KOPT-K1 (cell line): ENCODE measurements at regions not wholly inside any gene's neighbourhood (a gene's known extent, or its start where the extent isn't known, plus 50 kb on each side); places are given as distances from the start of the nearest gene placed in this dataset.

Experiments
- H3K27ac ChIP-seq: fragments of 200-600 bp; sonication (generic); 2 replicates; pipeline ENCODE4 v1.5.1; 2016; ENCODE audit warnings: antibody characterized with exemption, mild to moderate bottlenecking, low read depth, low read length; ENCODE audit not compliant: poor library complexity, severe bottlenecking
- H3K36me3 ChIP-seq: fragments of 200-600 bp; sonication (generic); 2 replicates; pipeline ENCODE4 v1.5.1; 2017; ENCODE audit warnings: antibody characterized with exemption, mild to moderate bottlenecking, low read length, moderate library complexity; ENCODE audit not compliant: insufficient read depth
- H3K9me3 ChIP-seq: fragments of 200-600 bp; sonication (generic); 2 replicates; pipeline ENCODE4 v1.5.1; 2017; ENCODE audit warnings: antibody characterized with exemption, low read length, mild to moderate bottlenecking; ENCODE audit not compliant: insufficient read depth, poor library complexity, severe bottlenecking

- H3K27ac ChIP-seq = no peak overlapping the region
- H3K36me3 ChIP-seq = no peaks in the 10 kb centered on the region
- peaks cover 14% of the 10 kb centered on the region for H3K9me3 ChIP-seq
These were observed 160.5 kb downstream of the KLF13 start for GRCh38 chr15:31486906-31487695.

GRCh38 chr15:31487811-31488436 is 161.3 kb downstream of the KLF13 start:
- H3K36me3 ChIP-seq = no peaks in the 10 kb centered on the region
- H3K27ac ChIP-seq = no peak overlapping the region
- peaks cover 21% of the 10 kb centered on the region for H3K9me3 ChIP-seq

GRCh38 chr15:31488437-31489204 is 162.0 kb downstream of the KLF13 start:
- Histone ChIP-seq H3K9me3 (peaks cover 21% of the 10 kb centered on the region), H3K36me3 (no peaks in the 10 kb centered on the region), H3K27ac (no peak overlapping the region)

GRCh38 chr15:31489281-31489680 is 162.6 kb downstream of the KLF13 start:
- Histone ChIP-seq H3K36me3 (no peaks in the 10 kb centered on the region), H3K9me3 (peaks cover 21% of the 10 kb centered on the region), H3K27ac (no peak overlapping the region)

- Histone ChIP-seq H3K27ac (no peak overlapping the region), H3K9me3 (peaks cover 21% of the 10 kb centered on the region), H3K36me3 (no peaks in the 10 kb centered on the region)
These were observed 163.4 kb downstream of the KLF13 start for GRCh38 chr15:31489801-31490646.

- H3K9me3 ChIP-seq = peaks cover 21% of the 10 kb centered on the region
- no peaks in the 10 kb centered on the region for H3K36me3 ChIP-seq
- no peak overlapping the region for H3K27ac ChIP-seq
These were observed 168.2 kb downstream of the KLF13 start for GRCh38 chr15:31494786-31495185.

- no peak overlapping the region for H3K27ac ChIP-seq
- H3K36me3 ChIP-seq = no peaks in the 10 kb centered on the region
- peaks cover 21% of the 10 kb centered on the region for H3K9me3 ChIP-seq
These were observed 168.6 kb downstream of the KLF13 start for GRCh38 chr15:31495281-31495680.

GRCh38 chr15:31497838-31498237 is 171.2 kb downstream of the KLF13 start:
- Histone ChIP-seq H3K27ac (no peak overlapping the region), H3K9me3 (no peaks in the 10 kb centered on the region)

GRCh38 chr15:31498329-31498728 is 171.7 kb downstream of the KLF13 start:
- Histone ChIP-seq H3K27ac (no peak overlapping the region), H3K9me3 (no peaks in the 10 kb centered on the region), H3K36me3 (no peaks in the 10 kb centered on the region)

More at GRCh38 chr15:31497838-31498237, 171.2 kb downstream of the KLF13 start:
- no peaks in the 10 kb centered on the region for H3K36me3 ChIP-seq

- no peaks in the 10 kb centered on the region for H3K36me3 ChIP-seq
- no peak overlapping the region for H3K27ac ChIP-seq
These were observed 172.1 kb downstream of the KLF13 start for GRCh38 chr15:31498756-31499155.

GRCh38 chr15:31499236-31499952 is 172.8 kb downstream of the KLF13 start:
- Histone ChIP-seq H3K36me3 (no peaks in the 10 kb centered on the region), H3K27ac (no peak overlapping the region), H3K9me3 (no peaks in the 10 kb centered on the region)

More at GRCh38 chr15:31498756-31499155, 172.1 kb downstream of the KLF13 start:
- no peaks in the 10 kb centered on the region for H3K9me3 ChIP-seq

GRCh38 chr15:31499953-31500765 is 173.5 kb downstream of the KLF13 start:
- H3K27ac ChIP-seq = no peak overlapping the region
- no peaks in the 10 kb centered on the region for H3K36me3 ChIP-seq
- H3K9me3 ChIP-seq = no peaks in the 10 kb centered on the region

GRCh38 chr15:31500766-31501449 is 174.3 kb downstream of the KLF13 start:
- Histone ChIP-seq H3K9me3 (no peaks in the 10 kb centered on the region), H3K27ac (no peak overlapping the region), H3K36me3 (no peaks in the 10 kb centered on the region)
